HL-60/S4 treated with phorbol 12-myristate 13-acetate at 8.2 ng/mL for 4 days and 3 days (cell line): ENCODE measurements at regions not wholly inside any gene's neighbourhood (a gene's known extent, or its start where the extent isn't known, plus 50 kb on each side); places are given as distances from the start of the nearest gene placed in this dataset.

Experiments used
- in situ Hi-C: fragments of 300-500 bp; cut with MboI; formaldehyde crosslinking; loops from 2 replicates; pipeline ENCODE4 v1.15.0; 2022; ENCODE audit warnings: low sequenced_read_pairs

GRCh38 chr4:14277505-14277904 lies 650.0 kb upstream of the BOD1L1 start:
- in situ Hi-C loops: no loop called here

GRCh38 chr4:14280567-14280966 lies 653.0 kb upstream of the BOD1L1 start:
- in situ Hi-C loops: no loop called here

- in situ Hi-C loops: no loop called here
Observed at GRCh38 chr4:14284578-14284977, 657.1 kb upstream of the BOD1L1 start.

GRCh38 chr4:14289708-14290107 lies 662.2 kb upstream of the BOD1L1 start:
- in situ Hi-C loops: no loop called here

- in situ Hi-C loops: no loop called here
Observed at GRCh38 chr4:14293582-14293981, 666.1 kb upstream of the BOD1L1 start.

GRCh38 chr4:14294611-14295010 lies 667.1 kb upstream of the BOD1L1 start:
- in situ Hi-C loops: no loop called here

GRCh38 chr4:14299166-14299565 lies 671.6 kb upstream of the BOD1L1 start:
- in situ Hi-C loops: no loop called here

GRCh38 chr4:14302021-14302420 lies 674.5 kb upstream of the BOD1L1 start:
- in situ Hi-C loops: no loop called here

- in situ Hi-C loops: no loop called here
Observed at GRCh38 chr4:14303856-14304255, 676.3 kb upstream of the BOD1L1 start.

GRCh38 chr4:14308229-14308651 lies 680.7 kb upstream of the BOD1L1 start:
- in situ Hi-C loops: no loop called here

- in situ Hi-C loops: no loop called here
Observed at GRCh38 chr4:14309431-14309830, 681.9 kb upstream of the BOD1L1 start.

- in situ Hi-C loops: no loop called here
Observed at GRCh38 chr4:14313757-14314156, 686.2 kb upstream of the BOD1L1 start.

- in situ Hi-C loops: no loop called here
Observed at GRCh38 chr4:14315129-14315528, 687.2 kb upstream of the CPEB2 start.

- in situ Hi-C loops: no loop called here
Observed at GRCh38 chr4:14317351-14317750, 684.9 kb upstream of the CPEB2 start.

- in situ Hi-C loops: no loop called here
Observed at GRCh38 chr4:14318671-14319070, 683.6 kb upstream of the CPEB2 start.

- in situ Hi-C loops: no loop called here
Observed at GRCh38 chr4:14321723-14322122, 680.6 kb upstream of the CPEB2 start.

GRCh38 chr4:14323191-14323590 lies 679.1 kb upstream of the CPEB2 start:
- in situ Hi-C loops: no loop called here

- in situ Hi-C loops: no loop called here
Observed at GRCh38 chr4:14329228-14329627, 673.1 kb upstream of the CPEB2 start.

- in situ Hi-C loops: no loop called here
Observed at GRCh38 chr4:14333616-14334015, 668.7 kb upstream of the CPEB2 start.

GRCh38 chr4:14334166-14334565 lies 668.1 kb upstream of the CPEB2 start:
- in situ Hi-C loops: no loop called here

- in situ Hi-C loops: no loop called here
Observed at GRCh38 chr4:14335872-14336271, 666.4 kb upstream of the CPEB2 start.

- in situ Hi-C loops: no loop called here
Observed at GRCh38 chr4:14336656-14337055, 665.6 kb upstream of the CPEB2 start.

GRCh38 chr4:14337892-14338584 lies 664.2 kb upstream of the CPEB2 start:
- in situ Hi-C loops: no loop called here
